OCI-LY7 (cell line): ENCODE measurements at regions not wholly inside any gene's neighbourhood (a gene's known extent, or its start where the extent isn't known, plus 50 kb on each side); places are given as distances from the start of the nearest gene placed in this dataset.

ENCODE experiments used
- EZH2phosphoT487 ChIP-seq: fragments of 200-600 bp; sonication (generic); IDR thresholded peaks from 2 replicates; pipeline ENCODE4 v1.6.1; 2018; ENCODE audit warnings: low read depth, borderline replicate concordance, mild to moderate bottlenecking, mixed run types, antibody characterized with exemption, low read length, moderate library complexity, mixed read lengths
- TF ChIP-seq, protein P1 (sequence below): fragments of 200-600 bp; sonication (generic); conservative IDR thresholded peaks from 2 replicates; pipeline ENCODE4 v1.5.1; 2014; ENCODE audit warnings: mild to moderate bottlenecking, antibody characterized with exemption, low read length, moderate library complexity, mixed read lengths

DNA sequence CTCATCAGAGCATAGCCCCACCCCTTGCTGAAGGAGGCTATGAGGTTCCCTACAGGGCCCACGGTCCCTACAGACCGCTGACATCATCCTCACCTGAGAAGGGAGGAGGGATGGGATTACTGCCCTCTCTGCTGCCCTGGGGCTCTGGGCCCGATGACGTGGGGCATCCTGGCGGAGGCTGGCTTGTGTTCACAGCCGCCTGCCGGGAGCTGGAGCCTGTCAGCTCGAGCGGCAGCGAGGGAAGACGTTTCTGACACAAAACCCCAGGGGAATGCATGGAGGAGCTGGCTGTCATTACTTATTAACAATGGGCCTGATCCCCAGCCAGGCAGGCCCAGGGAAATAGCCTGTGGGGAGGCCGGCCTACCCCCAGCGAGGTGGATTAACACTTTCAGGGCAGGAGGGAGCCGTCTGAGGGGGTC lies 106.6 kb upstream of the ATP6AP2 start:
- TF ChIP-seq, protein P1, sequence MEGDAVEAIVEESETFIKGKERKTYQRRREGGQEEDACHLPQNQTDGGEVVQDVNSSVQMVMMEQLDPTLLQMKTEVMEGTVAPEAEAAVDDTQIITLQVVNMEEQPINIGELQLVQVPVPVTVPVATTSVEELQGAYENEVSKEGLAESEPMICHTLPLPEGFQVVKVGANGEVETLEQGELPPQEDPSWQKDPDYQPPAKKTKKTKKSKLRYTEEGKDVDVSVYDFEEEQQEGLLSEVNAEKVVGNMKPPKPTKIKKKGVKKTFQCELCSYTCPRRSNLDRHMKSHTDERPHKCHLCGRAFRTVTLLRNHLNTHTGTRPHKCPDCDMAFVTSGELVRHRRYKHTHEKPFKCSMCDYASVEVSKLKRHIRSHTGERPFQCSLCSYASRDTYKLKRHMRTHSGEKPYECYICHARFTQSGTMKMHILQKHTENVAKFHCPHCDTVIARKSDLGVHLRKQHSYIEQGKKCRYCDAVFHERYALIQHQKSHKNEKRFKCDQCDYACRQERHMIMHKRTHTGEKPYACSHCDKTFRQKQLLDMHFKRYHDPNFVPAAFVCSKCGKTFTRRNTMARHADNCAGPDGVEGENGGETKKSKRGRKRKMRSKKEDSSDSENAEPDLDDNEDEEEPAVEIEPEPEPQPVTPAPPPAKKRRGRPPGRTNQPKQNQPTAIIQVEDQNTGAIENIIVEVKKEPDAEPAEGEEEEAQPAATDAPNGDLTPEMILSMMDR, result no peak
- TF ChIP-seq EZH2phosphoT487, result no peak
